HEK293T (cell line): ENCODE measurements at regions not wholly inside any gene's neighbourhood (a gene's known extent, or its start where the extent isn't known, plus 50 kb on each side); places are given as distances from the start of the nearest gene placed in this dataset.

Source experiments
- ARNT ChIP-seq: fragments of 450-650 bp; IDR thresholded peaks from 2 replicates; pipeline ENCODE4 v1.6.1; 2017; ENCODE audit warnings: mild to moderate bottlenecking
- FOXA1 ChIP-seq: fragments of 450-650 bp; IDR thresholded peaks from 2 replicates; pipeline ENCODE4 v1.6.1; 2016; ENCODE audit warnings: mild to moderate bottlenecking
- FOXM1 ChIP-seq: fragments of 450-650 bp; IDR thresholded peaks from 2 replicates; pipeline ENCODE4 v1.6.1; 2017; ENCODE audit warnings: mild to moderate bottlenecking, borderline replicate concordance
- NFRKB ChIP-seq: fragments of 450-650 bp; IDR thresholded peaks from 2 replicates; pipeline ENCODE4 v1.6.1; 2016; ENCODE audit warnings: mild to moderate bottlenecking, moderate library complexity
- TARDBP ChIP-seq: fragments of 450-650 bp; IDR thresholded peaks from 2 replicates; pipeline ENCODE4 v1.6.1; 2016
- TF ChIP-seq, protein P1 (sequence below): fragments of 450-650 bp; IDR thresholded peaks from 2 replicates; pipeline ENCODE4 v1.6.1; 2016

DNA sequence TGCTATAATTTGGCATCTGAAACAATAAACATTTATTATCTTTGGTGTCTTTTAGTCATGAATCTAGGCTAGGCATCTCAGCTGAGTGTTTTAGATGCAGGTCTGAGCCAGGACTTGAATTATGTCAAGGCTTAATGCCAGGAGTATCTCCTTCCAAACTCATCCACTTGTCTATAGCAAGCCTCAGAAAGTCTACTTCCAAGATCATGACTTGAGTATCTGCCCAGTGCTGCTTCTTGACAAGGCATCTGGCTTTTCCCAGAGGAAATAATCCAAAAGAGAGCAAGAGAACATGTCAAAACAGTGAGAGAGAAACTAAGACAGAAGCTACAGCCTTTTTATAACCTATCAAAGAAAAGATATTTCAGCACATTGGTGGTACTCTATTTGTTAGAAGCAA, 1052.1 kb upstream of the PCDH10 start:
- TF ChIP-seq FOXA1 (no peak), TARDBP (no peak), ARNT (no peak), FOXM1 (no peak), NFRKB (no peak)
- TF ChIP-seq, protein P1, sequence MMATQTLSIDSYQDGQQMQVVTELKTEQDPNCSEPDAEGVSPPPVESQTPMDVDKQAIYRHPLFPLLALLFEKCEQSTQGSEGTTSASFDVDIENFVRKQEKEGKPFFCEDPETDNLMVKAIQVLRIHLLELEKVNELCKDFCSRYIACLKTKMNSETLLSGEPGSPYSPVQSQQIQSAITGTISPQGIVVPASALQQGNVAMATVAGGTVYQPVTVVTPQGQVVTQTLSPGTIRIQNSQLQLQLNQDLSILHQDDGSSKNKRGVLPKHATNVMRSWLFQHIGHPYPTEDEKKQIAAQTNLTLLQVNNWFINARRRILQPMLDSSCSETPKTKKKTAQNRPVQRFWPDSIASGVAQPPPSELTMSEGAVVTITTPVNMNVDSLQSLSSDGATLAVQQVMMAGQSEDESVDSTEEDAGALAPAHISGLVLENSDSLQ: no peak
